H1 (cell line): ENCODE measurements at regions not wholly inside any gene's neighbourhood (a gene's known extent, or its start where the extent isn't known, plus 50 kb on each side); places are given as distances from the start of the nearest gene placed in this dataset.

Experiments
- CTCF ChIA-PET: fragments of 300-600 bp; sonication (Branson Sonifier 250); formaldehyde crosslinking; loops from one replicate; lab custom pipeline; 2021; ENCODE audit not compliant: partially characterized antibody; lab: Charles Lee
- POLR2A ChIA-PET: fragments of 300-600 bp; sonication (Branson Sonifier 250); formaldehyde crosslinking; loops from one replicate; lab custom pipeline; 2021; ENCODE audit warnings: inconsistent platforms; ENCODE audit not compliant: partially characterized antibody; lab: Charles Lee
- DNase-seq, 2 experiments: peaks; one replicate each; pipeline versions ENCODE4 v3.0.0 to v3.0.0-alpha.2; 2010 to 2022; ENCODE audit warnings: low spot score in 2 of 2, low read depth in 1 of 2, mixed read lengths in 1 of 2
- FAIRE-seq: peaks from 2 replicates; lab custom pipeline; 2011; peaks lifted over from hg19 to GRCh38; lab: Jason Lieb, UNC
- H2AFZ ChIP-seq: 2 replicates; pipeline ENCODE4 v1.8.1; 2012; ENCODE audit warnings: low read length, inconsistent platforms
- H2AK5ac ChIP-seq: 2 replicates; pipeline ENCODE4 v1.6.1; 2013; ENCODE audit warnings: low read depth, low read length
- H2BK120ac ChIP-seq: replicated peaks from 2 replicates; pipeline ENCODE3; 2013; ENCODE audit warnings: low read depth, low read length, inconsistent platforms
- H2BK12ac ChIP-seq: 2 replicates; pipeline ENCODE4 v1.6.1; 2013; ENCODE audit warnings: low read depth, low read length
- H2BK15ac ChIP-seq: 2 replicates; pipeline ENCODE4 v1.6.1; 2013; ENCODE audit warnings: low read length
- H2BK20ac ChIP-seq: 2 replicates; pipeline ENCODE4 v1.6.1; 2013; ENCODE audit warnings: low read length
- H2BK5ac ChIP-seq: 2 replicates; pipeline ENCODE4 v1.6.1; 2013; ENCODE audit warnings: low read depth, low read length
- H3K14ac ChIP-seq: 2 replicates; pipeline ENCODE4 v1.6.1; 2013; ENCODE audit warnings: inconsistent platforms; ENCODE audit not compliant: insufficient read length
- H3K18ac ChIP-seq: 2 replicates; pipeline ENCODE4 v1.6.1; 2013; ENCODE audit warnings: low read length; ENCODE audit errors: extremely low read depth
- H3K23ac ChIP-seq: 2 replicates; pipeline ENCODE4 v1.6.1; 2013; ENCODE audit warnings: inconsistent platforms; ENCODE audit not compliant: insufficient read length
- H3K23me2 ChIP-seq: 2 replicates; pipeline ENCODE4 v1.6.1; 2013; ENCODE audit warnings: low read depth, low read length
- H3K27ac ChIP-seq: 2 replicates; pipeline ENCODE4 v1.6.1; 2011; ENCODE audit warnings: low read depth, low read length, inconsistent platforms
- H3K27me3 ChIP-seq, 4 experiments: replicated peaks in 1 of 4; 1 replicate in 1 of 4; 2 replicates in 3 of 4; pipeline versions ENCODE4 v1.6.1 to v1.8.1; 2011 to 2013; ENCODE audit warnings: low read length in 3 of 4, mild to moderate bottlenecking in 3 of 4, inconsistent platforms in 2 of 4, mixed read lengths in 2 of 4, moderate library complexity in 1 of 4; ENCODE audit not compliant: control insufficient read depth in 3 of 4, insufficient read depth in 3 of 4; ENCODE audit errors: extremely low read depth in 1 of 4
- H3K36me3 ChIP-seq, 4 experiments: 2 replicates each; pipeline versions ENCODE4 v1.6.1 to v1.8.1; 2011 to 2013; ENCODE audit warnings: mild to moderate bottlenecking in 4 of 4, low read length in 3 of 4, moderate library complexity in 2 of 4, control low read depth in 1 of 4, inconsistent platforms in 1 of 4; ENCODE audit not compliant: insufficient read depth in 4 of 4, control insufficient read depth in 2 of 4
- H3K4ac ChIP-seq: replicated peaks from 2 replicates; pipeline ENCODE3; 2013; ENCODE audit warnings: low read length, low read depth, mixed read lengths, inconsistent platforms; ENCODE audit not compliant: insufficient read length
- H3K4me1 ChIP-seq, 4 experiments: replicated peaks in 1 of 4; 1 replicate in 1 of 4; 2 replicates in 3 of 4; pipeline versions ENCODE4 v1.6.1 to v1.8.1; 2011 to 2013; ENCODE audit warnings: low read length in 3 of 4, inconsistent platforms in 2 of 4, mixed read lengths in 1 of 4; ENCODE audit not compliant: insufficient read depth in 4 of 4, control insufficient read depth in 3 of 4
- H3K4me2 ChIP-seq, 2 experiments: 2 replicates each; pipeline versions ENCODE4 v1.6.1 to v1.8.1; 2011 to 2013; ENCODE audit warnings: low read depth in 2 of 2, low read length in 2 of 2, control low read depth in 1 of 2, inconsistent platforms in 1 of 2, mild to moderate bottlenecking in 1 of 2; ENCODE audit not compliant: insufficient read depth in 1 of 2
- H3K4me3 ChIP-seq, 4 experiments: fragments of 200-600, 300-600 bp in 1 of 4; sonication (generic), shearing (Covaris generic), sonication (Bioruptor Twin) in 1 of 4; 2 replicates each; pipeline versions ENCODE4 v1.5.1 to v1.8.1; 2011 to 2016; ENCODE audit warnings: low read length in 4 of 4, low read depth in 3 of 4, control low read depth in 2 of 4, inconsistent platforms in 2 of 4, mild to moderate bottlenecking in 2 of 4, mixed read lengths in 1 of 4, moderate library complexity in 1 of 4; ENCODE audit not compliant: insufficient read depth in 2 of 4; ENCODE audit errors: extremely low read depth in 1 of 4
- H3K56ac ChIP-seq: replicated peaks from 2 replicates; pipeline ENCODE3; 2013; ENCODE audit warnings: low read depth, mild to moderate bottlenecking, mixed read lengths, low read length, inconsistent platforms; ENCODE audit not compliant: insufficient read length
- H3K79me1 ChIP-seq: 2 replicates; pipeline ENCODE4 v1.6.1; 2013; ENCODE audit warnings: low read depth, low read length, control low read depth
- H3K79me2 ChIP-seq, 2 experiments: 2 replicates each; pipeline versions ENCODE4 v1.6.1 to v1.8.1; 2012 to 2013; ENCODE audit warnings: low read length in 2 of 2, mild to moderate bottlenecking in 2 of 2, inconsistent platforms in 1 of 2; ENCODE audit not compliant: insufficient read depth in 2 of 2, control insufficient read depth in 1 of 2
- H3K9ac ChIP-seq, 4 experiments: replicated peaks in 1 of 4; 1 replicate in 1 of 4; 2 replicates in 3 of 4; pipeline versions ENCODE4 v1.6.1 to v1.8.1; 2011 to 2013; ENCODE audit warnings: low read depth in 3 of 4, low read length in 3 of 4, control low read depth in 2 of 4, mild to moderate bottlenecking in 2 of 4, moderate library complexity in 2 of 4, inconsistent platforms in 1 of 4; ENCODE audit errors: extremely low read depth in 1 of 4
- H3K9me3 ChIP-seq, 2 experiments: 2 replicates each; pipeline versions ENCODE4 v1.6.1 to v1.8.1; 2012 to 2013; ENCODE audit warnings: mild to moderate bottlenecking in 2 of 2, moderate library complexity in 2 of 2, control low read depth in 1 of 2, inconsistent platforms in 1 of 2, low read depth in 1 of 2, low read length in 1 of 2, mixed read lengths in 1 of 2; ENCODE audit not compliant: insufficient read depth in 2 of 2
- H4K20me1 ChIP-seq, 2 experiments: replicated peaks in 1 of 2; 2 replicates each; pipeline versions ENCODE3 to v1.8.1; 2011 to 2013; ENCODE audit warnings: inconsistent platforms in 2 of 2, low read length in 2 of 2, mild to moderate bottlenecking in 1 of 2; ENCODE audit not compliant: insufficient read depth in 2 of 2, control insufficient read depth in 1 of 2
- H4K5ac ChIP-seq: 2 replicates; pipeline ENCODE4 v1.6.1; 2013; ENCODE audit warnings: low read length, low read depth, mixed read lengths, inconsistent platforms; ENCODE audit not compliant: insufficient read length
- H4K8ac ChIP-seq: 2 replicates; pipeline ENCODE4 v1.8.0; 2013; ENCODE audit warnings: mild to moderate bottlenecking, moderate library complexity, low read length, inconsistent platforms; ENCODE audit not compliant: insufficient read depth; ENCODE audit errors: extremely low read depth
- H4K91ac ChIP-seq: replicated peaks from 2 replicates; pipeline ENCODE3; 2013; ENCODE audit warnings: low read length, mixed read lengths, inconsistent platforms; ENCODE audit not compliant: insufficient read length
- BRCA1 ChIP-seq: IDR thresholded peaks from 2 replicates; pipeline ENCODE4 v1.6.1; 2012; ENCODE audit warnings: low read depth, low read length, improper control_type of control experiment
- JUND ChIP-seq: IDR thresholded peaks from 2 replicates; pipeline ENCODE4 v1.6.1; 2011; ENCODE audit warnings: mild to moderate bottlenecking, improper control_type of control experiment, low read length
- POLR2AphosphoS5 ChIP-seq: IDR thresholded peaks from 2 replicates; pipeline ENCODE4 v1.6.1; 2011; ENCODE audit warnings: low read depth, low read length
- SIRT6 ChIP-seq: IDR thresholded peaks from one replicate; pipeline ENCODE4 v1.7.1; 2012; ENCODE audit warnings: low read length, inconsistent platforms
- SIX5 ChIP-seq: IDR thresholded peaks from 2 replicates; pipeline ENCODE4 v1.6.1; 2011; ENCODE audit warnings: mild to moderate bottlenecking, low read depth, low read length
- SRF ChIP-seq: IDR thresholded peaks from 2 replicates; pipeline ENCODE4 v1.6.1; 2011; ENCODE audit warnings: mild to moderate bottlenecking, low read depth, low read length, moderate library complexity
- TAF7 ChIP-seq: optimal IDR thresholded peaks from 2 replicates; pipeline ENCODE3; 2011; ENCODE audit warnings: low read depth, mild to moderate bottlenecking, inconsistent platforms, low read length, moderate library complexity, borderline replicate concordance
- WGBS, 2 experiments: shearing (Covaris generic) in 1 of 2; methylation state at CpG; one replicate each; pipeline versions ENCODE4 v1.1.6 to v1.1.7; 2013 to 2015; ENCODE audit warnings: low lambda C conversion rate in 2 of 2, mixed read lengths in 2 of 2, inconsistent platforms in 1 of 2, low coverage in 1 of 2, missing lambda C conversion rate in 1 of 2; ENCODE audit not compliant: insufficient replicate concordance in 2 of 2, insufficient coverage in 1 of 2, insufficient read length in 1 of 2; ENCODE audit errors: extremely low coverage in 1 of 2, missing lambda C conversion rate in 1 of 2; 5-methylcytosine and 5-hydroxymethylcytosine counted together

GRCh38 chr1:48048064-48048463 lies 50.9 kb upstream of the TRABD2B start:
- H3K9me3 ChIP-seq, result no peaks in the 10 kb centered on the region
- H2AK5ac ChIP-seq, result no peak overlapping the region
- peaks cover 0 to 5% (median 1%) of the 10 kb centered on the region in 4 experiments; a peak in 4 of 7 replicates for H3K4me1 ChIP-seq
- H2BK120ac ChIP-seq, result no peak overlapping the region
- H2AFZ ChIP-seq, result no peak overlapping the region
- DNase-seq, result no peak
- H3K23me2 ChIP-seq, result no peaks in the 10 kb centered on the region
- no peaks in the 10 kb centered on the region for H3K79me1 ChIP-seq
- H3K27ac ChIP-seq, result no peak overlapping the region
- FAIRE-seq, result no peak
- H4K8ac ChIP-seq, result no peak overlapping the region
- no peak overlapping the region for H2BK20ac ChIP-seq
- no peak overlapping the region for H3K23ac ChIP-seq
- H2BK15ac ChIP-seq, result no peak overlapping the region
- no peak overlapping the region for H3K4me2 ChIP-seq
- H3K79me2 ChIP-seq, result no peaks in the 10 kb centered on the region
- no peak overlapping the region for H3K9ac ChIP-seq
- CTCF ChIA-PET, result interaction anchor here (1.0 to 5.4 kb wide), 3 partner anchors 14 to 49 kb away, joined by 3 to 62 read pairs (median 19); no protein-coding TSS in a partner anchor
- H3K56ac ChIP-seq, result no peak overlapping the region
- H3K4me3 ChIP-seq, result no peak overlapping the region
- H2BK5ac ChIP-seq, result no peak overlapping the region
- WGBS, 2 experiments, result 81% methylated on average over 4 of the region's 4 CpGs; no CpG with 5 or more reads in 1 of the 2 experiments
- H4K20me1 ChIP-seq, result no peaks in the 10 kb centered on the region
- no peak overlapping the region for H3K18ac ChIP-seq
- no peaks in the 10 kb centered on the region for H3K27me3 ChIP-seq
- no peak overlapping the region for H4K5ac ChIP-seq
- H2BK12ac ChIP-seq, result no peak overlapping the region
- POLR2A ChIA-PET, result no interaction called here
- H3K4ac ChIP-seq, result no peak overlapping the region
- TF ChIP-seq TAF7, result no peak
- no peak for TF ChIP-seq SIX5
- no peak for TF ChIP-seq SIRT6
- TF ChIP-seq JUND, result no peak
- no peak for TF ChIP-seq POLR2AphosphoS5
- no peak for TF ChIP-seq SRF
- TF ChIP-seq BRCA1, result no peak
- no peak overlapping the region for H3K14ac ChIP-seq
- no peaks in the 10 kb centered on the region for H3K36me3 ChIP-seq
- no peak overlapping the region for H4K91ac ChIP-seq
